Hippocampal formation (tissue), 2 donors: ENCODE measurements at regions not wholly inside any gene's neighbourhood (a gene's known extent, or its start where the extent isn't known, plus 50 kb on each side); places are given as distances from the start of the nearest gene placed in this dataset.
"Not testable (repeated sequence)": the region's sequence is repeated elsewhere in the genome, so short reads cannot be mapped to it uniquely, and the experiment has no call there.

ENCODE experiments used
- DNase-seq, 2 donors: peaks; one replicate each; lab custom pipeline; 2025; lab: John Stamatoyannopoulos, UW

DNA sequence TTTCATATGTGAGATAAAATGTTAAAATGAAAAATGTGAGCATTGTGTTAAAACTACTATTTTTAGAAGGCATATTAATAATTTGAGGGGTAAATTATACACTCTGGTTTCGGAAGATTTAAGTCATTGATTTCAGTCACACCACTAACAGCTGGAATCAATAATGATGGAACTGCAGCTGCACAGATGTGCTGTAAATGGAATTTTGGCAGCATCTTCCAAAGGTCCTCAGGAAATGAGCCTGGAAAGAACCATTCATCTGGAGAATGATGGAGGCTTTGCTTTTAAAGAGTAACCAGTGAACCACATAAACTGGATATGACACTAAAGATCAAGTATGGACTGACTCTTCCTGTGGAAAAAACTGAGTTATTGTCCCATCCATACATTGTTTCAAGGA lies 759.0 kb upstream of the EPHA5 start:
- no peak for DNase-seq

DNA sequence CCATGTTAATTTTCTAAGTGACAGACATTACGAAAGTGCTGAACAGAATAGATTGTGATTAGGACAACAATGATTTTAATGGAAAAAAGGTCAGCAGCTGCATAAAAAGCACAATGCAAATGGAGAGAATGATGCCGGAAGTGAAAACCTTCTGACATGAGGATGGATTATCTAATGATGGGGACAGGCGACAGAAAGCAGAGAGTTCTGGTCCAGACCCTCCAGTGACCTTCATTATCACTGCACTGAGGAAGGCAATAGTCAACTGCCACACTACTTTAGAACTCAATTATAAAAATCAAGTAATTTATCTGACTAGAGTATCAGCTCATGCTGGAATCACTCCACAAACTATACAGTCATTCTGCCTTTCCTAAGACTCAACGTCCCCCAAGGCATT lies 746.1 kb upstream of the EPHA5 start:
- DNase-seq, result no peak

DNA sequence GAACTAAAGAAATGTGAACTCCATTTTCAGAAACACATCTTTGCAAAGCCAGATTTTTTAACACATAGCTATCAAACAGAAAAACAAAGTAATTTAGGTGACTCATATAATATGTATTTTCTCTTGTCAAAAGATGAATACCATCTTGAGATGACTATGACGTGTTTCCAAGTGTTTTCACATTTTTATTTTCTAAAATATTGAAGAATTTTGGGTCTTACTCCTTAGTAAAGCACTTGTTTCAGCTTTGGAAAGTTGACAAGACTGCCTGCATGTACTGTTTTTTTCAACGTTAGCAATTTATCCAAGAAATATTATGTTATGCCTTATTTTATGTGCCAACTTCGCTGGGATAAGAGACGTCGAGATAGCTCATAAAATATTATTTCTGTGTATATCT lies 733.9 kb upstream of the EPHA5 start:
- DNase-seq, result no peak

DNA sequence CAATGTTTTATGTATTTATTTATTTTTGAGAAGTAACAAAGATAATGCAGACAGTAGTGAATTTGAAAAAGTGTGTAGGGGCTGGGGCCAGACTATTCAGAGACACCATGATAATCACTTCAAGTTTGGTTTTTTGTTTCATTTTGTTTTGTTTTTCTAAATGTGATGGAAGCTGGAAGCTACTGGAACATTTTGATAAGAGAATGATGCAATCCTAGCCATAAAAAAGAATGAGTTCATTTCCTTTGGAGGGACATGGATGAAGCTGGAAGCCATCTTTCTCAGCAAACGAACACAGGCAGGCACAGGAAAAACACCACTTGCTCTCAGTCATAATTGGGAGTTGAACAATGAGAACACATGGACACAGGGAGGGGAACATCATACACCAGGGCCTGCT lies 706.6 kb upstream of the EPHA5 start:
- DNase-seq, result no peak

DNA sequence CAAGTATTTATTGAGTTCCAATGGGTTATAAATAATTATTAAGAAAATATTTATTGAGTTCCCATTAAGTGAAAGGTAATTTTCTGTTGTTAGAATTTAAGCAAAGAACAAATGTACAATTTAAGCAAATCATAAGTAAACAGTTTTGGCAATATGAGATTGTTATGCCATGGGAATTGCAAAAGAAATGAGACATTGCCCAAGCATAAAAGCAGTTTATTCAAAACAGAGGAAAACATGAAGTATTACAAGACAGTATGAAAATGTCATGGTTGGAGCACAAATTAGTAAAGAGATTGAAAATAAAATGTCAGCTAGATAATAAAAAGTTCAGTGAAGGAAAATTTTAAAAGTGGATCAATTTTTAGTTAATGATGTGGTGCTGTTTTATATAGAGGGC lies 706.1 kb upstream of the EPHA5 start:
- DNase-seq, result no peak

DNA sequence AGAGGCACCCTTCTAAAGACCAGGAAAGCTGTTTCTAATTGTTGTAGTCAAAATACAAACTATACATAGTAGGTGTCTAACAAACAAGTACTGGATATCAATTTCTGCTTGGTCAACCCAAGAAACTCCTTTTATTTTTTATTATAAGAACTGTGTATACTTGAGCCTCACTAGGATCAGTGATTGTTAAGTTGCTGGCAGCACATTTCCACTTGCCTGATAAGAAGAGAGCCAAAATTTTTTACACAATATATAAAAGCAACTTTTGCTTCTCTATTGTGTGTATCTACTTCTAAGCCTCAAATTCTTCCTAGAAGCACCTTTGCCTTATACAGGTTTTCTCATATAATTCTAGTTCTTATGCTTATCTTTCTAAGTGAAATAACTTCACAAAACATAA lies 703.0 kb upstream of the EPHA5 start:
- DNase-seq, result no peak

DNA sequence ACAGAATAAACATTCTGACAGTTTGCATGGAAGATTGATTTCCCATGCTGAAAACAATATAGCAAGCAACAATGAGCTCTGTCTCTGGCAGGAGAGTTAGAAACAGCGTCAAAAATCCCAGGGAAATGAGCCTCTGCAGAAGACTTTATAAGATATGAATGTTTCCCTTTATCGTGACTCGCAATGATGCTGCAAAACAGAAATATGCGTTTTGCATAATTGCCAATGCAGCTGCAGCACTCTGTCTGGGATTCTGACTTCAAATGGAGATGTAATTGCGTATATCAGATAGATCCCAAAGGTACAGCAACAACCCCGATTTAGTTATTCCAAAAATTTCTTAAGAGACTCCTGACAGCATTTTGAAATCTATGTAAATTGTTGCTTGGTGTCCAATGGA lies 702.4 kb upstream of the EPHA5 start:
- no peak for DNase-seq

DNA sequence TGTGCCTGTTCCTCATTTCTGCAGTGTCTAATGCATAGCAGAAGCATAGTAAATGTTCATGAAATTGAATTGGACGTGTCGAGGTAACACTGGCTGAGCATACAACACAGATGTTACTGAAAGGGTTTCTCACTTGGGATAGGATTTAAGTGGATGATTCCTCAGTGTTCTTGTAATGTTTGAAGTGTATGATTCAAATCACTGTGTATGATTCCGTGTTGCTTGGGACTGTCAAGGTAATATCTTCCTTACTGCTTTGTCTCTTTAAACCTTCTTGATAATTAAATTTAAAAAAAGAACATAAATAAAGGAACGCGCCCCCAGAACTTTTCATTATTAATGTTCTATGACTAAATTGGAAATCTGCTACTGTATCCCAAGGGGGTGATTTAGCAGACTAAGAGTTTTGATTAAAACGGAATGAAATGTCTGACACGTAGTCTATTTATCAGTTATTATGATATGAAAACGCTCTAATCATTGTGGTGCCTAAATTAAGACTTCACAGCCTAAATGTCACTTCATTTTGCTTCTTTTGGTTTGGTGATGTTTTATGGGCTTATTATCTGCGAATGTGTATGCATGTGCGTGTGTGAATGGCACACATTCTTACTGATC lies 696.9 kb upstream of the EPHA5 start:
- no peak for DNase-seq

DNA sequence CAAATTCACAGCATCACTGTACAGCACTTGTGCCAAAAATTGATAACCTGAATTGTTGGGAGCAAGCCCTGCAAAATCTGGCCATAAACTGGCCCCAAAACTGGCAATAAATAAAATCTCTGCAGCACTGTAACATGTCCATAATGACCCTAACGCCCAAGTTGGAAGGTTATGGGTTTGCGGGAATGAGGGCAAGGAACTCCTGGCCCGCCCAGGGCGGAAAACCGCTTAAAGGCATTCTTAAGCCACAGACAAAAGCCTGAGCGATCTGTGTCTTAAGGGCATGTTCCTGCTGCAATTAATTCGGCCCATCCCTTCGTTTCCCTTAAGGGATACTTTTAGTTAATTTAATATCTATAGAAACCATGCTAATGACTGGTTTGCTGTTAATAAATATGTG lies 690.1 kb upstream of the EPHA5 start:
- DNase-seq, result not testable (repeated sequence)

DNA sequence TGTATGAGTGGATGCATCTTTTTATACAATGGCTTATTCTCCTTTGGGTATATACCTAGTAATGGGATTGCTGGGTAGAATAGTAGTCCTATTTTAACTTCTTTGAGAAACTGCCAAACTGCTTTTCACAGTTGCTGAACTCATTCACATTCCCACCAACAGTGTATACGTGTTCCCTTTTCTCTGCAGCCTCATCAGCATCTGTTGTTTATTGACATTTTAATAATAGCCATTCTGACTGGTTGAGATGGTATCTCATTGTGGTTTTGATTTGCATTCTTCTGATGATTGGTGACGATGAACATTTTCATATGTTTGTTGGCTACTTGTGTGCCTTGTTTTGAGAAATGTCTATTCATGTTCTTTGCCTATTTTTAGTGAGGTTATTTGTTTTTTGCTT lies 687.0 kb upstream of the EPHA5 start:
- no peak for DNase-seq

DNA sequence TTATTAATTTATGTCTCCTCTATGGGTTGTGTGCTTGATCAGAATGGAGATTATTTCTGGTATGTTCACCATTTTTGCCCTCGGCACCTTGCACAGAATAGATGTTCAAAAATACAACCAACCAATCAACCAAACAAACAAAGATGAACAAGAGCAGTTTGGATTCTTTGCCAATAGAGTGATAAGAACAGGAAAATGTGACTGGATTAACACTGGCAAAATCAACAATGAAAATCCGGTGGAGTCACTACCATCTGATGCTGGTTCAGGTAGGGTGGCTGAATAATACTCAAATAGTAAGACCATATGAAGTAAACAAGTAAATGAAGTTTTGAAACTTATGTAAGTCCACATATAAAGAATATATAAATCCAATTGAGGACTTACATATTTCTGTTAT lies 685.0 kb upstream of the EPHA5 start:
- DNase-seq, result no peak

DNA sequence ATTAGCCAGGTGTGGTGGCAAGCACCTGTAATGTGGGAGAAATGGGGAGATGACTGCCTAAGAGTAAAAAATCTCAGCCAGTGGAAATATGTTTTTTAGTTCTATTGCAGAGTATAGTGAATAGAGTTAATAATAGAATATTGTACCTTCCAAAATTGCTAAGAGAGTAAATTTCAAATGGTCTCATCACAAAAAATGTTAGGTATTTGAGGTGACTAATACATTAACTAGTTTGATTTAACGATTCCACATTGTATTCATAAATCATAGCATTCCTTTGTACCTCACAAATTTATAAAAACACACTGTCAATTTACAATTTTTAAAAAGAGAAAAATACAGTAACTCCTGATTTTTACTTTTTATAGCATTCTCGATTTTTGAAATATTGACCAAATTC lies 681.5 kb upstream of the EPHA5 start:
- no peak for DNase-seq

DNA sequence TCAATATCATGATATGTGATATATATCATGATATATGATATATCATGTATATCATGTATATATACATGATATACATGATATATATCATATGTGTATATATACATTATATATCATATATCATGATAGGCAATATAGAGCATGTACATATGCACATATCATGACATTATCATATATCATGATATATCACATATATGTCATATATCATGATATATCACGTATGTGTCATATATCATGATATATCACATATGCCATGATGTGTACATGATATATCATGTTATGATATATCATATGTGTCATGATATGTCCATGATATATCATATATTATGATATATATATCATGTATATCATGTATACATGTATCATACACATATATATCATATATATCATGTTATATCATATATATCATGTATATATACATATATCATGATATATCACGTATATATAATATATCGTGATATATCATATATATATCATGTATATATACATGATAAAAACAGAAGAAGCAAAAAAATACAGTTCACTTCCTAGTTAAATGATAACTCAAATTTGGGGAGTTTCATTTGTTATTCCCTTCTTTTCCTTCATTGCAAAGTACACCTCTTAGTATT lies 670.1 kb upstream of the EPHA5 start:
- DNase-seq, result no peak

DNA sequence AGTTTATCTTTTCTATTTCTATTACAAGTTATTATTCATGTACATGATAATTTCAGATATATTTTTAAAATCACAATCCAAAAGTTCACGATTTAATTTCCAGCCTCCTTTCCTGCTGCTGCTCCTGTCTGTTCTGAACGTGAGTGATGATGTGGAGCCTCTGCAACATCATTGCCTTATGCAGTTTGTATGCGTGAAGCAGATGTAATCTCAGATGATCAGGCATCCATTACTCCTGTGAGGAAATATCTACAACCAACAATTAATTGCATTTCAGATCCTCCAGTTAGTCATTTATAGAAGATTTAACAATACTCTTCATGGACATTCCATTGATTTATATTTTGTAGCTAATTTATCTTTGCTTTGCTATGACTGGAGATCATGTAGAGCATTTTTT lies 668.7 kb upstream of the EPHA5 start:
- no peak for DNase-seq

DNA sequence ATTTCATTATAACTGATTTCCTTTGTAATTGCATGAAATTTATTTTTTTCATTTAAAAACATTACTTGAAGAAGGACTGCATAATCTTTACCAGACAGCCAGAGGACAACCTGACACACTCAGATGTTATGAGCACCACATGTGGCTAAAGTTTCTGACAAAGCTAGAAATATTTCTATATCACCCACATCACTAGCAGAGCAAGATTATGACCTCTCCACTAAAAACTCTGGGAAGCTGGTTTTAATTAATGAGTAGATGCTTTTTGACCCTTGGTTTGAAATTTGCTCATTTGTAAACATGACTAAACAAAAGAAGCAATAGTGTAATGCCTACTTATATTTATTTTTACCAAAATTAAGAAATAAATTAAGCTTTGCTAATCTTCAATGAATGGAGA lies 661.5 kb upstream of the EPHA5 start:
- DNase-seq, result no peak

DNA sequence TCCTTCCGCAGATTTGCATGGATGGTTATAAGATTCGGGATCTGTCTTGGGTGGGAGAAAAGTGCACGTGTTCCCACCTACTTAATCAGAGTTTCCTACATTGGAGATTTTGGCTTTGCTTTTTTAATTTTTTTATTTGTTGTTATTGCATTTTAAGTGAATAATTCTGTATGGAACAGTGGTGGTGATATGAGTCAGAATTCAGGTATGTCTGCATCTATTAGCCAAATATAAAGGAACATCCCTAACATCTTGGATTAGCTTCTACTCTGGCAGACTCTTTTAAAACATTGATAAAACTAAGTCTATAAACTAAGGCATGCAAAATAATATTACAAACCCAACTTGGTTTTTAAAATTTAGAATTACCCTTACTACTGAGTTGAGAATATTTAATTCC lies 659.8 kb upstream of the EPHA5 start:
- no peak for DNase-seq

DNA sequence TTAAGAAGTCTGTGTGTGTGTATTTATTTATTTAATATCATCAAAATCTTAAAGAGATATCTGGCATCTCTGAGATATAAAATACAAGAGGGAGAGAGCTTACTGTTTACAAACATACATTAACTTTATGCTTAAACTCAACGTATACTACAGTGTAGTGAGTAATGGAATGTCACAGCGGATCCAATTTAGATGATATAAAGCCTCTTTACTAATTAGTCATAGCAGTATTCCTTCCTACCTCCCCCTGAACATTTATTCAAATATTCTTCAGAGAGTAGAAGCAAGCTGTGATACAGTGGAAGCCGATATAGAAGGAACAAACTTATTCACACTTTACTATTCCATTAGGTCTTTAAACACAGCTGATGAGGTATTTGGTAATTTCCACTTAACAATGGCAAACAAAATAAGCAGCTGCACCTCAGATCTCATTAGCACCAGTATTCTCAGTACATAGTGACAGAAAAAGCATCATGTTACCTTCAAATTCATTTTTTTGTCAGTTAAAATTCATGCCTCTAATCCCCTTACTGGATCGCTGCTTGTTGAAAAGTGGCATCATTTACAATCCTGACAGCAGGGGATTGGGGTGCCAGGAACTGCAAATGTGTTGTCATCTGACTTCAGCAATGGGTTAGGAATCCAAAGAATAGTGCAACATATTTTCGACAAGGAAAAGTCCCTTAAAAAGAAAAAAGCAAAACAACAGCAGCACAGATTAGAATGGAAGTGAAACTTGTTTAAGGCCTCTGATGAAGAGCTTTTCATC lies 658.7 kb upstream of the EPHA5 start:
- DNase-seq, result no peak

DNA sequence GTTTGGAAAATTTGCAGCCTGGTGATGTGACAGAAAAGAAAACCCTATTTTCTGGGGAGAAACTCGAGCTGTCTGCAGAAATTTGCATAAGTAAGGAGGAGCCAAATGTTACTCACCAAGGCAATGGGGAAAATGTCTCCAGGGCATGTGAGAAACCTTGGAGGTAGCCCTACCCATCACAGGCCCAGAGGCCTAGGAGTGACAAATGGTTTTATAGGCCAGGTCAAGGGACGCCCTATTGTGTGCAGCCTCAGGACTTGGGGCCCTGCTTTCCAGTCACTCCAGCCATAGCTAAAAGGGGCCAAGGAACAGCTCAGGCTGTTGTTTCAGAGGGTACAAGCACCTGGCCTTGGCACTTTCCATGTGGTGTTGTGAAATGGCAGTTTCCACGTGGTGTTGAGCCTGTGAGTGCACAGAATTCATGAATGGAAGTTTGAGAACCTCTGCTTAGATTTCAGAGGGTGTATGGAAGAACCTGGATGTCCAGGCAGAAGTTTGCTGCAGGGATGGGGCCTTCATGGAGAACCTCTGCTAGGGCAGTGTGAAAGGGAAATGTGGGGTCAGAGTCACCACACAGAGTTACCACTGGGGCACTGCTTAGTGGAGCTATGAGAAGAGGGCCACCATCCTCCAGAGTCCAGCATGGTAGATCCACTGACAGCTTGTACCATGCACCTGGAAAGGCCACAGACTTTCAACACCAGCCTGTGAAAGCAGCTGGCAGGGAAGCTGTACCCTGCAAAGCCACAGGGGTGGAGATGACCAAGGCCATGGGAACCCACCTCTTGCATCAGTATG lies 637.6 kb upstream of the EPHA5 start:
- DNase-seq, result no peak

DNA sequence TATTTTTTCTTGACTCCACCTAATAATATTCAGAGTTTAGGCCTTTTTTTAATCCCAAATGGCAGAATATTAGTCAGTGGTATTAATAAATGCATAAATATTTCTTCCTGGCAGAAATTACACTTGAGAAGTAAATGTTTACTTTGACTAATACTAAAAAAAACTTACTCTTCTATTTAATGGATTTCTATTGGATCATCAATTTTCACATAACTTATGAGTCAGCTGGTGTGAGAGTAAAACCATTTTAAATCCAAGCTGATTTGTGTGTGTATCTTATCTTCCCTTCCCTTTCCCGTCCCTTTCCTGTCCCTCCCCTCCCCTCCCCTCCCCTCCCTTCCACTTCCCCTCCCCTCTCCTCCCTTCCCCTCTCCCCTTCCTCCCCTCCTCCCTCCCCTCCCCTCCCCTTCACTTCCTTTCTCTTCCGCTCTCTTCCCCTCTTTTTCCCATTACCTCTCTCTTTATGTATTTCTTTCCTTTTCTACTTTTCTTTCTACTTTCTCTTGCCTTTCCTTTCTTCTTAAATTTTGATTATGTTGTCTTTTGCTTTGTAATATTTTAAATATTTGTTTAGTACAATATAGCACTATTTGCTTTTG lies 630.1 kb upstream of the EPHA5 start:
- DNase-seq, result no peak

DNA sequence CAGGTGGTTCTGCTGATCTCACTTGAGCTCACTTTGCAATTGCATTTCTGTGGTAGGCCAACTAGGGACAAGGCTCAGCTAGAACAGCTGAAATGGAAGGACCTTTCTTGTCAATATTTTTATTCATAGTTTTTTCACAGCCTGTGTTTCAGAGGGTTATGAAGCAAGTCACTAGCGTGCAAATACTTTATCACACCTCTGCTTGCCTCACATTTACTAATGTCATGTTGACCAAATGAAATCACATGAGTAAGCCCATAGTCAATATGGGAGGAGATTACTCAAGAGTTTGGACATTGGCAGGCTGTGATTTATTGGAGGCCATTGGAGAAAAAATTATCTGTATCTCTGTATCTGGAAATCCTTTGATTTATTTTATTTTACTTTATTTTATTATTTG lies 628.3 kb upstream of the EPHA5 start:
- no peak for DNase-seq

DNA sequence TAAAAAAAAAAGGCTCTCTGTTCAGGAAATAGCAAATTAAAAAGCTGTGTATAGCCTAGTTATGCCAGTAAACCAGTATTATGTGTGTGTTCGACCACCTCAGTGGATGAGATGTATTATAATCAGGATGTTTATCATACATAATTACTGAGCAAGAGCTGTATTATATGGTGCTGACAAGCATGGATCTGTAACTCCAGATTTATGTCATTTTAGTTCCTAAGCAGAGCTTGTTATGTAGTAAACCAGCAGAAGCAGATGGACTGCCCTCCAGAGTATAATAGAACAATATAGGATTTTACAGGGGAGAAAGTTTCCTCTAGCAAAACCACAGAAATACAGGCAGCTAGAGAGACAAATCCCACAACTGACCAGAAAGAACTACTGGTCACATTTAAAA lies 627.4 kb upstream of the EPHA5 start:
- no peak for DNase-seq

DNA sequence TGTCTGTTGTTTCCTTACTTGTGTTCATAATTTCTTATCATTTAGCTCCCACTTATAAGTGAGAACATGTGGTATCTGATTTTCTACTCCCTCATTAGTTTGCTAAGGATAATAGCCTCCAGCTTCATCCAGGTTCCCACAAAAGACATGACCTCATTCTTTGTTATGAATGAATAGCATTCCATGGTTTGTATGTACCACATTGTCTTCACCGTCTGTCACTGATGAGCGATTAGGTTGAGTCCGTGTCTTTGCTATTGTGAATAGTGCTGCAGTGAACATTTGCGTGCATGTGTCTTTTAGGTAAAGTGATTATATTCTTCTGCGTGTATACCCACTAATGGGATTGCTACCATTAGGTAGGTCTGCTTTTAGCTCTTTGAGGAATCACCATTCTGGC lies 624.3 kb upstream of the EPHA5 start:
- DNase-seq, result no peak
